HG03196 (cell line): ENCODE measurements at regions not wholly inside any gene's neighbourhood (a gene's known extent, or its start where the extent isn't known, plus 50 kb on each side); places are given as distances from the start of the nearest gene placed in this dataset.

ENCODE experiments used
- ATAC-seq: cut with Tn5 transposase; IDR thresholded peaks from one replicate; pipeline ENCODE4 v1.9.1; 2021; ENCODE audit not compliant: unreplicated experiment

DNA sequence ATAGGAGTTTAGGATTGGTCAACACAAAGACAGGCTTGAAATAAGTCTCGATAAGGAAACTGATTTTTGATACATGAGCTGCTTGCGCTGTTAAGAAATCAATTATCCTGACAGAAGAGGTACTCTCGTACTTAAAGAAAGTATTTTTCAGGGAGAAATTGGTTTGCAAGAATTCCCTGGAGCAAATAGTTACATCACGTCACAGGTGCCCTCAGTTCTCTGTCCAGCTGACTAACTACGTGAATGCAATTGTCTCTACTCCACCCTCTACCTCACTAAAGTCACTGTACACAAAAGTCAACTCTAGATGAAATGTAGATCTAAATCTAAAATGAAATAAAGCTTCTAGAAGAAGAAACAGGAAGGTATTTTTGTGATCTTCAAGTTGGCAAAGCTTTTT lies 130.6 kb upstream of the KCNJ16 start:
- no peak for ATAC-seq

DNA sequence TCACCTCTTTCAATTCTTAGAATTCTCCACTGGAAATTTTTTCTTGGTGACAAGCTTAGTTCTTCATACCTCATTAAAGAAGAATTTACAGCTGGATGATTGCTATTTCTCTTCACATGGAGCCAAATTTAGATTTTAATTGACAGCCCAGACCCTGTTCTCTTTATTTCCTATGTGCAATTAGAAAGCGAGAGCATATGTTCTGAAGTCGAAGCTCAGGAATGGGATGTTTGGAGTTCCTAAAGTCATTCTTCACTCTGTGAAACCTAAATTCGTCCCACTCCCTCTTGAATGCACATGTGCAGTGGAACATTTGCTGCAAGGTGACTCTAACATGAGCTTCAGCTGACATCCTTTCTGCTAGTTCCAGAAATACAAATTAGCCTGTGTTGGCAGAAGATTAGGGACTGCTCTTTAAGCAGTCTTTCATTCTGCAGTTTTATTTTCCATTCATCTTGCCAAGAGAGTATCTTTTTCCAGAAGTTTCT lies 129.3 kb upstream of the KCNJ16 start:
- no peak for ATAC-seq

DNA sequence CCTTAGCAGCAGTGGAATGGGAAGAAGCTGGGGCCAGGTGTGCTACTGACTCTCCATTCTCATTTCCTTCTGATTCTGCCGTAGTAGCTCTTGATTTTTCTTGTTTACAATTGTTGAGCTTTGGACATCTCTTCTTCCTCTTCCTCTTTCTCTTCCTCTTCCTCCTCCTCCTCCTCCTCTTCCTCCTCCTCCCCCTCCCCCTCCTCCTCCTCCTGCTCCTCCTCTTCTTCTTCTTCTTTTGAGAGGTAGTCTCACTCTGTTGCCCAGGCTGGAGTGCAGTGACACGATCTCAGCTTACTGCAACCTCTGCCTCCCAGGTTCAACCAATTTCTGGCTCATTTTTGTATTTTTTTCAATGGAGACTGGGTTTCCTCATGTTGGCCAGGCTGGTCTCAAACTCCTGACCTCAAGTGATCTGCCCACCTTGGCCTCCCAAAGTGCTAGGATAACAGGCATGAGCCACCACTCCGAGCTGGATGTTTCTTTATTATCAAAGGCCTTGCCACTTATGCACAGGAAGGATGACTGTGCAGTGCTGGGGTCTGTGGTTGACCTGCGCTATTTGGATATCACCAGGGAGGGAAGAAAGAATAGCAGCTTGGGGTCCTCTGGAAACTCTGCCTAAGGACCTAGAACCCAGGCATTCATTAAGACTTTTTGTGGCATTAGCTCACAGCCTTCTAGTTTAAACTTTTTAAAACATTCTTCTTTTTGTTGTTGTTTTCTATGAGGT lies 127.8 kb upstream of the KCNJ16 start:
- no peak for ATAC-seq

DNA sequence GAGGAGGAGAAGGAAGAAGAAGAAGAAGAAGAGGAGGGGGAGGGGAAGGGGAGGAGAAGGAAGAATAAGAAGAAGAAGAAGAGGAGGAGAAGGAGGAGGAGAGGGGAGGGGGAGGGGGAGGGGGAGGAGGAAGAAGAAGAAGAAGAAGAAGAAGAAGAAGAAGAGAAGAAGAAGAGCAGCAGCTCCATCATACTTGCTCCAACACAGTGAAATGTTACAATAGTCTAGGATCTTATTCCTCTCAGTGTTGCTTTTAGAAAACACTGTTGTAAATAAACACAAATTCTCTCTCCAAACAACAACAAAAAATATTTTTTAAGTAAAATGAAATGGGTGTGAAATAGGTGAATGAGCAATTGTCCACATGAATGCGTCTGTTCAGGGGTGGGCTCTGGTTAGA lies 126.6 kb upstream of the KCNJ16 start:
- no peak for ATAC-seq

DNA sequence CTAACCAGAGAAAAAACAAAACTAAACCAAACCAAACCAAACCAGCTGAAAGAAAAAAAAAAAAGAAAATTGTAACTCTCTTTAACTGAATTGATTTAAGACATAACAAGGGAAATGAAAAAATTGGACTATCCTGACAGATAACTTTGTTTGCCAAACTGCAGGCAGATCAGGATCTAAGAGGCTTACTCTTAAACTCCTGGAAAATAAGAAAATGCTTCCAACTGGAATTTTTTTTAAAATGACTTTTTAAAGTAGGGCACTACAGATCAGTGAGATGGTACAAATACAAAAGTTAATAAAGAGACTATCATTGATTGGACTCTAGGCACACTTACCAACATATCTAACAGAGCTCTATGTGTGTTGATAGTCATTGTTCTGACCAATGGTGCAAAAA lies 125.5 kb upstream of the KCNJ16 start:
- no peak for ATAC-seq

DNA sequence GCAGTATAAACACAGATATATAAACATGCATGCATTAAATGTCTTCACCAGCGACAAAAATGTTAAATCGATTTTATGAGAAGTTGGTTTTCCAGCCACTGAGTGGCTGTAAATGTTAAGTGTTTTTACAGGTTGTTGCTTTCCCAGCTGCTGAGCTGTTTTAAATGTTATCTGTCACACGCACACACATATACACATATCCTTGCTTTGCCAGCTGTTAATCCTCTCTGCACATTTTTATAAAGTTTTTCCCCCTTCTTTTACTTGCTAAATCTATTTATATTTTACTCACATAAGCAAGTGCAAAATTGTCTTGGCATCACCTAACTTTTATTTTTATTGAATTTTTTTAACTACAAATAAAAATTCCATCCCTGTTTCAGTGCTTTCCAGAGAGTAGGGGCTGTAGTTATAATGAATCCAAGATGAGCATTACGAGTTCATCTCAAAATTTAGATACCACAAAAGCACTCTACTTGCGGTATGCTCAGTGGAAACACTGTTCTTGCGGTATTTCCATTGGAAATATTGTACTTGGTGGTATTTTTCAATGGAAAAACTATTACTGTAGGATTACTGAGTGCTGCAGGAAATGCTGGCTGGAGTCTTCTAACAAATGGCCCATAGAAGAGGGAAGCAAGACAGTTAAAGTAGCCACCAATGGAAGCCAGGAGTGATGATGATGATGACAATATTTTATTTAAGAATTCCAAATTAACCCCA lies 124.9 kb upstream of the KCNJ16 start:
- no peak for ATAC-seq

DNA sequence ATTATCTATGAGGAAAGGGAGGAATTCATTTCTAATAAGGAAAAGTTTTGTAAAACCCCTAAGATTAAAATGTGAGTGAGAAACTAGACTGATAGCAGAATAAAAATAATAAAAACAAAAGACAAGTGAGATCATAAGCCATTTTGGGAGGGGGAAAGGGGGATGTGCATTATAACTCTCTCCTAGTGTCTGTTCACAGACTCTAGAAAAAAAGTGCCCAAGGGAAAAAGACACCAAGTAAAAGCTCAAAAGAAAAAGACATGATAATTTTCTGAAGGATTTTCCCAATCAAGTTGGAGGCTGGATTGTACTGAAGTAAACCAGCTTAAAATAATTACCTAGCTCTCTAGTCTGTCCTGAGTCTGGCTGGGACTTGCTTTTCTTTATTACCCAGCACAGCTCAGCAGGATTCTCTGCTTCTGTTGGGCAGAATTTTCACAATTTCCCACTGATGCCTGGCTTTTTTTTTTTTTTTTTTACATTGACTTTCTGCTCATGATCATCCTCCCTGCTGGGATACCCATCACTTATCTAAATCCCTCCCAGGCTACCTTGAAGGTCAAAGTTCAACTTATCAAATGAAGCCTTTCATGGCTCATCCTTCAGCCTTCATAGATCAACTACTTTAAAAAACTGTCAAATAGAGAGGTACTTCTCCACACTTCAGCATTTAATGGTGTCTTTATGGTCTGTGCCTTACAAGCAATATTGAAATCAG lies 124.2 kb upstream of the KCNJ16 start:
- ATAC-seq, result no peak

DNA sequence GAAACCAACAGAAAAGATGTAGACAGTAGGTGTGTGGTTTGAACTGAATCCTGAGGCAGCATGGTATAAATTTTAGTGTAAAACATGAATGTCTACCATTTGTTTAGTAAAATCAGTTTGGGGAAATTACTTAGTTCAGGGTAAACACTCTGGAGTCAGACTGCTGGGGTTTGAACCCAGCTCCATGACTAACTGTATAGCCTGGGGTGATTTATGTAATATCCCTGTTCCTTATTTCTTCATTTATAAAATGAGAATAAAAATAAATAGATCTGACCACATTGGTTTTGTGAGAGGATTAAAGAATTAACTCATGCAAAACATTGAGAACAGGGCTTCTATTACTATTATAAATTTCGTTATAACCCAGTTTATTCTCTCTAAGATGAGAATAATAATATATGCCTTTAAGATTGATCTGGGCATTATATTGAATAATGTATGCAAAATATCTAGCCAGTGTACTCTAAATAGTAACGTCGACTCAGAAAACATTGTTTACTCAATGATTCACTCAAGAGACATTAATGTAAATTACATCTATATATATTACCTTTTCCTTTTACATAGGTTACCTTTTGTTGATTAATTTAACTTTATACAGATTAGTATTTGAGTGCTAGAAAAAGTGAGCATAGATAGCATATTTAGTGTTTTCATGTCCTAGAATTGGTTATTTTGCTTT lies 120.6 kb upstream of the KCNJ16 start:
- ATAC-seq, result no peak

DNA sequence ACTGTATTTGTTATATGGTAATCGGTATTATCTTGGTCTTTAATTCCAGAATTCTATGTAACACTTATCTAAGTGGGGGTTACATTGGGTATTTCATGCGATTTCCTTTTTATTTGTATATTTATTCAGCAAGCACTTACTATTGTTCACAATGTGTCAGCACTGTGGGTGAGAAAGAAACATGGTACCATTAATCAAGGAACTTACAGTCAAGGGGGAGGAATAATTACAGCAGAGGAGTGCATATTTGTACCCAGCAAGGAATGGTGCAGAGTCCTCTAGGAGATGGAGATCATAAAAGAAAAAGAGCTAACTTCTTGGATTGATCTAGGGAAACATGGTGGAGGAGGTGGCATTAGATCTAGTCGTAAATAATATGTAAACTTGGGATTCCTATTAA lies 117.0 kb upstream of the KCNJ16 start:
- ATAC-seq, result no peak

DNA sequence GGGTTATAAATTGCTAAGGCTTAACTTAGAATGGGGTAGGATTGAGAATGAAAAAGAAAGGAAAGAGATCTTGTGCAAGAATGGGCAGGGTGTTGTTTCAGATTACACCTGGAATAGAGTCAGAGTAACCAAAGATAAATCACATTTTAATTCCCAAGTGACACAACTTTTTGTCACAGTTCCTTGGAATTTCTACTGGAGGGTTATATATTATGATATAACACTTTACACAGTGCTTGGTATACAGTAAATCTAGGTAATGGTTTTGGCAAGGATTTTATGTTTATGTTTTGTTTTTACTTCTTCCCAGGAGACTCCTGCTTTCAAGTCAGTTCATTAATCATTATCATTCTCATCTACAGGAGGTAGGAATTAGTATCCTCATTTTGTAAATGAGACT lies 115.7 kb upstream of the KCNJ16 start:
- no peak for ATAC-seq

DNA sequence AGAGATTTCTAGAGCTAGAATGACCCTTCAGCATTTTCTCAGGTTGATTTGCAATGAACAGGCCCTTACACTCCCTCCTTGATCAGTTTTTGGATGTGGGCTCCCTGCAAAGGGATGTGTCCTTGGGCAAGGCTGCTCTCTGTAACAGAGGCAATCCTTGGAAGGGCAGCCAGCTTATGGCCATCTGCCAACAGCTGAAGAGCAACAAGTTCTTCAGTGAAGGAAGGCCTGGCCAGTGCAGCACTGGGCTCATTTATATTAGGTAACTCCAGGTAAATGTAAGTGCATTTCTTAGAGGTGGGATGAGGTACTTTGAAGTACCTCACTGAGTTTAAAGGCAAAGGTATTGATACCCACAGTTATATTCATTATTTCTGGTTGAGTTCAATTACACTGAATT lies 114.3 kb upstream of the KCNJ16 start:
- ATAC-seq, result no peak

DNA sequence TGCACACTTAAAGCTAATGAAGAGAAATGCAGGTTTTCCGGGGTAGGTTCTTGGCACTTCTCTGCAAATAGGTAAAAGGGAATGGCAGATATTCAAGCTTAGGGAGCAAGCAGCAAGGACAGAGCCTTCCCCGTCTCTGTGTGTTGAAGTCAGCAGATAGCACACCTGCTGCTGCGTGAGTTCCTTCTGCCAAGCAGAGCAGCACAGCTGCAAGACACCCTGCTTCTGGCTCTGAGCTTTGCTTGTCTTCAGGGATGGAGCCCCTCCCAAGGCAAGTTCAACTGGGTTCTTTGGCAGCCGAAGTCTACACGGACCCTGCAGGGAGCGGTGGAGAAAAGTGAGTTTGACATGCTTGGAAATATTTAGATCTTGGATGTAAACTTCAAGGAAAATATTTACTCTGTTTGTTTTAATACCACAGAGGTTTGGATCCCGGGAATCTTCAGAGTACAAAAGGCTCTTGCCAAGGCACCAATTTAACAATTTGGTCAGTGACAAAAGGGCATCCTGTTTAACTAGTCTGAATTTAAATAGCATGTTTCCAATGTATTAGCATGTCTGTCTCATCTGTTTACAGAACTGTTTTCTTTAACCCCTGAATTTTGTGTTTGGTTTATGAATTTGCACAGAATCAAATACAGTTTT lies 113.4 kb upstream of the KCNJ16 start:
- no peak for ATAC-seq

DNA sequence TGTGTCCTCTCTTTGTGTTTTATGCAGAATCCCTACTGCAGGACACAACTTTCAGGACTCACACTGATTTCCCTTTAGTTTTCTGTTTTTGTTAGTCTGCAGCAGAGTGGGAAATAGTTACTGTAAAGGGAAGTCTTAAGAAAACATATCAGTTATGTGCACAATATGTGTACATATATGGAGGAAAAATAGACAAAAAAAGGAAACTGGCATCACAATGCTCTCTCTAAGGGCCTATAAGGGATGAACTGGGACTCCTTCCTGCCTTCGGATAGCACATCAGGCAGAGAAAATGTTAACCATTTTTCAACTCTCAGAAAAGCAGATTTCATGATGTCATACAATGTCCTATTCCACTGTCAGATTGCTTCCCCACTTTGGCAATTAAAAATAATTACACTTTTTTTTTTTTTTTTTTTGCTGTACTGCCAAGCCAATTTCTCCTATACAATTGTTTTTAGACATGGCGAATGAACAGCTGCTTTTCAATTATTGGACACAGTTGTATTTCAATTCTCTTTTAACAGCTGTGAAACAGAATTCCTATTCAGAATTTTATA lies 112.5 kb upstream of the KCNJ16 start:
- no peak for ATAC-seq

DNA sequence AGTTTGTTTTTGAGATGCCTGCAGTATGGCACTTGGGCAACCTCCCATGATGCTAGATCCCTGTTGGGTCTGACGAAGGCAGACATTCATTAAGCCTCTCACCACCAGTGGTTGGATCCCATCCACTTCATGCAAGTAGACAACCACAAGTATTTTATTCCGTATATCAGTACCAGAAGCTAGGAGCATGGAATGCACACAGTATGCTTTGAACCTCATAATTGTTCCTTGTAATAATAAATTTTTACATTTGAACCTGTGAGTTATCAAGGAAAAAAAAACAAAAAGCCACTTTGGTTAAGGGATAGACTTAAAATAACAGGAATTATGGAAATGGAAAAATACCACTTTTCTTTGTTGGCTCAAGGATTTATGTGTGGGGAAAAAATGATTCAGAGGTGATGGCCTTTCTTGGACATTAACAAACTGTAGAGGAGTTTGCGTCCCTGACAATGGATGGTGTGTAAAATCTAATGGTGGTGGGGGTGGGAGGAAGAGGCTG lies 107.1 kb upstream of the KCNJ16 start:
- no peak for ATAC-seq

DNA sequence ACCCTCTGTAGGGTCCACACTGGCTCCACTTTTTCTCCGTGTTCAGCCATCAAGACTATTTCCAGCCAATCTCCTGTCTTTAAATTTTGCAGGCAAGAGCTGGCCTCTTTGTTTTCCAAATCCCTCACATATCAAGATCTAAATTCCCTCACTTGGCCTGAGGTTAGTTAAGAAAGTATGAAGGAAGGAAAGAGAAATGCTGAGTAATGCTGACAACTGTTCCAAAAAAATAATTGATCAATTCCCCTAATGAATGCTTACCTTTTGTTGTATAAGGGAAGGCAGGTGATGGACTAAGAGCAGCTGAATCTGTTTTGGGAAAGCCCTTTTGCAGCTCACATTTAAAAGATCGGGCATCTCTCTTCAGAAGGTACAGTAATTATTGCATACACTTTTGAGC lies 105.1 kb upstream of the KCNJ16 start:
- ATAC-seq, result no peak

DNA sequence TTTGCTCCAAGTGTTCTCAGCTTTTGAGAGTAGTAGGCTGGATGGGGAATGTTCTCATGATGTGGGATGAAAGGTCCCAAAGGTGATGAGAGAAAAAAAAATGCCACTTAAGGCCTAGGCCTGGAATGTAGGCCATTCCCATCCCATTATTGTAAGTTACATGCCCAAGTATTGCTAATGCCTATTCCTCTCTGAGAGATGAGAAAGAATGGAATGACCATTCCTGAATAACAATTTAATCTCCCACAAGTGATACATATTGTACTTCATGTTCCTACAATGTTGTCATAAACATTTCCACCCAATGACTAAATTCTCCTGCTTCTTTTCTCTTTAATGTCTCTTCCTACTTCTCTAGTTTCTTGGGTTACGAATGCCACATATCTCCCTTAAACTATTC lies 102.8 kb upstream of the KCNJ16 start:
- no peak for ATAC-seq

DNA sequence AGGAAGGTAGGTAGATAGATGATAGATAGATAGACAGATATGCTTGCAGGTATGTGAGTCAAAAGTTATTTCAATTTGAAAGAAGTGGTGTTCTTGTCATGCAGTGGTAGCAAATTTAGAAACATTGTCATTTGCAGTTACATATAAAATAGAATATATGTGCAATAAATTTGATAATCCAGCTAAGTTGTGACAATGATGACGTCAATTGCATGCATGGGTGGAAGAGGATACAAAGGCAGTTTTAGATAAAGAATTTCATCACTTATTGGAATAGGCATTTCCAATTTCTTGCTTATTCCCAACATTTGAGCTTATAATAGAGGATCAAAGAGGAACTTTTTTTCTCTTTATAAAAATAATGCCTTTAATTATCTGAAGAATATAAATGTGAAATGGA lies 99.2 kb upstream of the KCNJ16 start:
- no peak for ATAC-seq

DNA sequence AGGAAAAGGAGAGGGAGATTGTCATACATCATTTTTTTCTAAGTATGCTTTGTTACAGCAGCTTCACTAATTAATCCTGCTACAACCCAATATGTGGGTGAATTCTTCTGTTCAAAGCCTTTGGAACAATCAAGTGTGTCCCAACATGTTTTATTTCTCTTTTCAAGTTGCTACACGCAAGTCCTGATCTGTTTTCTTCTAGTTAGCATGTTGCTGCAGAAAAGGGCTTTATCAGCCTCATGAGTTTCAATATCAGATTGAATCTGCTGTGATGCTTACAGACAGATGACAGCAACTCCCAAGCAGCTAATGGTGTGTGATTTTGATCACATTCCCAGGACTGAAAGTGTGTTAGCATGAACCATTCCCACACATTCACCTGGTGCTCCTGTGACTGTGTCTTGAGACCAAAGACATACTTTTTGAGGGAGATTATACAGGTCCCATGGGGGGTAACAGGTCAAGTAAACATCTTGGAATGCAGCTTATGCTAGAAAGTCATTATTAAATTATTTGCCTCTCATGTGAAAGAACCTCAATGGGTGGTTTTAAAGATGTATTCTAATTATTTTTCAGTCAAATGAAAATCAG lies 96.9 kb upstream of the KCNJ16 start:
- no peak for ATAC-seq

DNA sequence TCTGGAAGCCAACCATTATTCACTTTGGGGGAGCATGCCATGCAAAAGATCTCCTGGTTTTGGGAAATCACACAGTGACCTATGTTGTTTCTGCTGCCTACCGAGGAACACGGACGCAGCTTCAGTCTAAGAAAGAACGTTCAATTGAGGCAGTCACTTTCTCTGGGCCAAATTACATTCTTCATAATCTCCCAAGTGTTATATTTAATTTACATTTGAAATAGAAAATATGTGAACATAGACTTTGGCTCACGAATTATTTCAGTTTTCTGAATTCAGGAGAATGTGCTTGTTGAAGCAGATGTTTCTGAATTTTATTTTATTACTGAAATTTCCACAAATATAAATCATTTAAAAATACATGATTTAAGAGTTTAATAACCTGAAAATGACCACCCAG lies 93.6 kb upstream of the KCNJ16 start:
- ATAC-seq, result no peak

DNA sequence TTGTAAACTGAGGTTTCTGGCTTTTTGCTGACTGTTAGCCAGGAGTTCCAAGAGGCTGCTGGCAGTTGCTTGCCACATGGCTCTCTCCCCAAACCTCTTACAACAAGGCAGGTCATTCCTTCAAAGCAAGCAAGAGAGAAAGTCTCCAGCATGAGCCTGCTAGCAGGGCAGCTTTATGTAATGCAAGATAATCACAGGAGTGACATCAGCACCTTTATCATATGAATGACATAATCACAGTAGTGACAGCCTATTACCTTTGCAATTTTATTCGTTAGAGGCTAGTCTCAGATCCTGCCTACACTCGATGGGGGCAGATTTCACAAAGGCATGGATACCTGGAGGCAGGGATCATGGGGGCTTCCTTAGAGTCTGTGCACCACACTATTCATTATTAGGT lies 79.5 kb upstream of the KCNJ16 start:
- no peak for ATAC-seq
